Fibroblast of skin of scalp (primary cell): ENCODE measurements at regions not wholly inside any gene's neighbourhood (a gene's known extent, or its start where the extent isn't known, plus 50 kb on each side); places are given as distances from the start of the nearest gene placed in this dataset.

ENCODE experiments used
- DNase-seq: peaks from one replicate; pipeline ENCODE4 v3.0.0-alpha.2; 2013

DNA sequence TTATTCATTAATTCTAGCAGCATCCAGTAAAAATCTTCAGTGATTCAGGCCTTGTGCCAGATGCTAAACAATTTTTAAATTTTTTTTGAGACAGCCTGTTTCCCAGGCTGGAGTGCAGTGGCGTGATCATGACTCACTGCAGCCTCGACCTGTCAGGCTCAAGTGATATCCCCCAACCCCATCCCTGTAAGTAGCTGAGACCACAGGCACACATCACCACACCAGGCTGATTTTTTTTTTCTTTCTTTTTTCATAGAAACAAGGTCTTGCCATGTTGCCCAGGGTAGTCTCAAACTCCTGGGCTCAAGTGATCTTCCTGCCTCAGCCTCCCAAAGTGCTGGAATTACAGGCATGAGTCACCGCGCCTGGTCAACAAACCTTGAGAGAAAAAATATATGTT lies 705.5 kb downstream of the ARAP2 start:
- peak; percentile 0 for DNase-seq

DNA sequence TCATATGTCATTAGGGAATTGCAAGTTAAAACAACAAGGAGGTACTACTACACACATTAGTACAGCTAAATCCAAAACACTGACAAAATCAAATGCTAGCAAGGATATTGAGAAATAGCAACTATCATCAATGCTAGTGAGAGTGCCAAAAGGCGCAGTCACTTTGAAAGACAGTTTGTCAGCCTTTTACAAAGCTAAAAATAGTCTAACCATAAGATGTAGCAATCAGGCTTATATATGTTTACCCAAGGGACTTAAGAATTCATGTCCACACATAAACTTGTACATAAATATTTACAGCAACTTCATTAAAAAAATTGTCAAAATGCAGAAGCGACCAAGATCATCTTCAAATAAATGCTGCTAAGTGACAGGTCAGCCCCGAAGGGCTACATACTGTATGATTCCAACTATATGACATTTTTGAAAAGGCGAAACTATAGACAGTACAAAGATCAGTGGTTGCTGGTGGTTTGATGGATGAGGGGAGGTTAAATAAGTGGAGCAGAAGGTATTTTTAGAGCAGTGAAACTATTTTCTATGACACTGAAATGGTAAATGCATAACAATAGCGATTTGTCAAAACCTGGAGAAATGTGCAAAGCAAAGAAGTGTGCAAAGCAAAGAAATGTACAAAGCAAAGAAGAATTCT lies 704.8 kb downstream of the ARAP2 start:
- DNase-seq: no peak

DNA sequence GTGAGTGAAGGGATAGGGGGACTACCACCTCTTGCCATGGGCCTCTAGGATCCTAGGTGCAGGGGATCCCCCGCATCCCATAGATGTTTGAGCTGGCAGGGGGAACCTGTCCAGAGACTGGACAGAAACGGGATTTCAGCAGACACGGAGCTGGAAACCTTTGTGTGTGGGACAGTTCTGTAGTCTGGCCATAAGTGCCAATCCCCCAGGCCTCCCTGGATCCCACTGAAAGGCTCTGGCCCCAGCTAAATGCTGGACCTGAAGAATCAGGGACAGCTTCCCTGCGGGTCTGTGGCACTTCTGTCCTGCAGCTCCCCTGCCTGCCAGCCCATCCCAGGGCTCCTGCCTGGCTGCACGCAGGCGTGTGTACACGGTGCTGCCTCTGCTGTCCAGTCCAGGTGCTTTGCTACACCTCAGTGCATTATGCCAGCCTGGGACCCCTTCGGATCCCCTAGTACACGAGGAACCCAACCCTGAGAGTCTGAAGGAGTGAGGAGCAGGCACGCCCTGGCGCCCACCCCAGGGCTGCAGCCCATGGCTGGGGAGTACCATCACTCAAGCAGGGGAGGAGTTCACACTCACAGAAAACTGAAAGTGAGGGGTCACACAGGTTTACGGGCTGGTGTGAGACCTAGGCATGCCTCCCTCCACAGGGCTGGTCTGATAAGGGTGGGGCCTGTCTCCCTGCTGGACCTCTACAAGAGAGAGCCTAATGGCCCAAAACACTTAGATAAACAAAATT lies 703.0 kb downstream of the ARAP2 start:
- no peak for DNase-seq

DNA sequence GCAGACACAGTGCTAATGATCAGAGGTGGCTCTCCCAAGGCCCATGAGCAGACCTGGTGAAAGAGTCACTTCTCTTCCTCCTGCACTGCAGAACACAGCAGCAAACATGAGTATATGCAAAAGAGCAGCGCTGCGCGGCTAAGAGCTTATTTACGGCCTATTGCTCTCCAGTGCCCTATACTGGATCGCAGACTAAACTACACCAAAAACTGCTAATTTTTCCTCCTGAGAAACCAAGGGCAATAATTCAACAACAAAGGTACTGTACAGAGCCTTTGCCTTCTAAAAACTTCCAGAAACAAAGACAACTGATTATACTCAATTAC lies 702.5 kb downstream of the ARAP2 start:
- DNase-seq: no peak

DNA sequence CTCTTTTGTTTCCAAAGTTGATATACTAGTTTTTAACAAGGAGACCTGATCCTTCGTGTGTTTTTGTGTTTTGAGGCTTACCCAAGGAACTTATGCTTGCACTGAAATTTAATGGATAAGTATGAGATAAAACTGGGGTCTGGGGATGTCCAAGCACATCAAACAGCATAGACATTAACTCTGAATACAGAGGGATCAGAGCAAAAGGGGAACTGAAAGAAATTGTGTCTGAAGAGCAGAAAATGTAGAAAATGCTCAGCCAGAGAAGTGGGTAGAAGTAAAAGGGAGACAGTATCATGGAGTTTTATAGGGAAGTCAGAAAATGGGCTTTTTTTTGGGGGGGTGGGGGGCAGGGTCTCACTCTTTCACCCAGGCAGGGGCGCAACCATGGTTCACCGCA lies 695.4 kb downstream of the ARAP2 start:
- DNase-seq: no peak

DNA sequence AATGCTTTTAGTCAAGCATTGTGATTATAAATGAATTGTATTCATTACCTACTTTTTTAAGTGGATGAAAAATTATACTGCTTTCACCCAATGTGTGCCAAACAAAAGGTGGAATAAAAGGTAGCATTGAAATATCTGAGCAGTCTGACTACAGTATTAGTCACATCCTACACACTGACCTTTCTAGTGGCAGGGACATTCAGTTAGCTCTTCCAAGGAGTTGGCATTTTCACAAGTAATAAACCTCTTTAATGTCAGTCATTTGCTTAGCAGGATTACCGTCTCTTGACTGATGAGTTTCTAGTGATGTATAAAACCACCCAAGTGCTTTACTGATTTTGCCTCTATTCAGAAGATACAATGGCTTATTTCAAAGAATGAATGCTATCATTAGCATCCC lies 687.9 kb downstream of the ARAP2 start:
- DNase-seq: no peak

DNA sequence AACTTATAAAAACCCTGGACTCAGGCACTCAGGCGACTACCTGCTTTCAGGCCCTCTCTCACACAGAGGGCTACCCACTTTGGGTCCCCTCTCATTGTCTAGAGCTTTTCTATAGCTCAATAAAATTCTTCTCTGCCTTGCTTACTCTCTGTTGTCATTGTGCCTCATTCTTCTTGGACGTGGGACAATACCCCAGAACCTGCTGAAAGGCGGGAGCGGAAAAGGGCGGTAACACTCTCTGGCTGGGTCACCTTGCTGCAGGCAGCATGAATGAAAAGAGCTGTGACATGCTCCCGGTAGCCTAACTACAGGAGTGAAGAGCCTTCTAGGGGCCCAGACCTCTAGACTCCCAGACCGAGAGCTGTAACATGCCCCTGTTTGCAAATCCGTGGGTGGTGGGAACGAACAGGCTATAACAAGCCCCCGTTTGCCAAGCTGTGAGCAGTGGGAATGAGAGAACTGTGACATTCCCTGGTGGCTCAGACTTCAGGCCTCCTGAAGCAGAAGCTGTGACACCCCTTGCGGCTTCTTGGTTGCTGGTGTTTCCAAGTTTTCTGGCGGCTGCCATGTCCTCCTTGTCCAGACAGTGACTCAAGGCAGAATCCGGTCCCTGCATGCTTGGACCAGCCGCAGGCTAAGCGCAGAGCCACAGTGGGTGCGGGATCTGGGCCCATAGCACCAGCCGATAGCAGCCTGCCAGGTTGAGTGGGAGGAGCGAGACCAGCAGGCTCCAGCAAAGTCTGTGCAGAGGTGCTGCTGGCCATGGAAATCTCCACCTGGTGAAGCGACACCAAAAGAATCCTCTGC lies 684.6 kb downstream of the ARAP2 start:
- no peak for DNase-seq

DNA sequence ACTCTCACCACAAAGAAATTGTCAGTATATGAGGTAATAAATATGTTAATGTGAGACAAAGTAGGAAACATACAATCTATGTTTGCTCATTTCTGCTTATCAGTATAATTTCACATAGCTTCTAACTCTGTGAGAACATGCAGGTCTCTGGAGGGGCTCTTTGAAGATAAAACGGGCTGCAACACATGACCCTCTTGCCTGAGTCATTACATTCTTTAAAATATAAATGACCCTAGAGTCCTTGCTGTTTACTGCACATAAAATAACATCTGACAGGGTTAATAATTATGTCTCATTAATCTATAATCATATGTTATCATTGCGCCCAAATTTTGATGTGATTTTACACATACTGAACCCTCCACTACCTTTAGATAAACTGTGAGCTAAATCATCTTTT lies 681.5 kb downstream of the ARAP2 start:
- DNase-seq: no peak

DNA sequence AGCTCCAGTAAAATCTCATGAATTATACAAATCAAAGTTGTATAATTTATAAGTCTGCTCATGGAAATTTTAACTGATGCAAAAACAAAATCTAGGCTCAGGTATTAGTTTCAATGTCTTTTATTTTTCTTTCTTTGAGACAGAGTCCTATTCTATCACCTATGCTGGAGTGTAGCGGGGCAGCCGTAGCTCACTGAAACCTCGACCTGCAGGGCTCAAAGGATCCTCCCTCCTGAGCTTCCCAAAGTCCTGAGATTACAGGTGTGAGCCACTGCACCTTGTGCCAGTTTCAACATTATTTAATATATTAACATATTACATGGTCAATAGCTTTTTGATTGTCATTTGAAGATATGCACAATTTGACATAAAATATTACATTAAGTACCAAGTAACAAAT lies 678.7 kb downstream of the ARAP2 start:
- DNase-seq: no peak

DNA sequence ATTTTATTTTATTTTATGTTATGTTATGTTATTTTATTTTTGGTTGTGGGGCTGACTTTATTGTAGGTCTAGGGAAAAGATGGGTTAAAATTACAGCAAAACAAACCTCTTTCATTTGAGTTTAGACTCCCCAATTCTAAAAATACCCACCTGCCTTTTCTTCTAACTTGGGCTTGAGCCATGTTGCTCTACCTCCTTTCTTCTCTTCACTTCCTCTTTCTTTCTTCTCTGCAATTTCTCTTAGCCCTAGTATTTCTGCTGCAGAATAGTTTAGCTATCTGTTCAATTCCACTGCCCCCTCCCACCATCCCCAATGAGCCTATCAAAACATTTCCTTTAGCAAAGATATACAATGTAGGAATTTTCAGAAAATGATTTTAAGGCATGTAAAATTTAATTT lies 653.3 kb downstream of the ARAP2 start:
- no peak for DNase-seq

DNA sequence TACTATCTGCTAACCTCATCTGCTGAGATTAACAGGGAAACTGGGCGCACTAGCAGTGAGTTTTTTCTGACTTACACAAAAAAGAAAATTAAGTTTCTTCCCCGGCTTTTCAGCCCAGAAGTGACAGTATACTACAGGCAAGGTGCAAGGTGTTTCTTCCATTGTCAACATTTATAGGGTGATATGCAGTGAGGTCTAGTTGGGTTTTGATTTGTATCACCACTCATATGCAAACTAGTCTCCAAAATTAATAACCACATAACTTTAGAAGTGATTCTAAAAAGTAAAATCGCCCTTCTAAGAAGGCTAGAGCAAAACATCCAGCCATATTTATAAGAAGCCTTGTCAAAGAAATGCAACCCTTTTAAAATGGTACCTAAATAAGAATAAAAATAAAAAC lies 640.1 kb downstream of the ARAP2 start:
- no peak for DNase-seq

DNA sequence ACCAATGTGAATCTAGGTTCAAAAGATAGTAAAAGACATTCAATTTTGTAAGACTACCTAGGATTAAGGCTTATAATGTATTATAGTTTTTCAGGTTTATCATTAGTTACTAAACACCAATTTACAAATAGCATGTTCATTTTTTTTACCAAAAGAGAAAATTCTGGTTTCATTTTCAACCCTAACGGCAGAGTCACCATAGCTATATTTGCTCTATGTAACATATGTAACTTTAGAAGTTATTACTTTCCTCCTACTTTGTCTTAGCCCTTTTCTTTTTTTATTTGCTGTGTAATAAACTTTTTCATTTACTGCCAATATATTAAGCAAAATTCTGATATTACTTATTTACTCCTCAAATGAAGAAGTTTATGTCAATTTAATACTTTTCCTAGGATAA lies 639.6 kb downstream of the ARAP2 start:
- DNase-seq: no peak

DNA sequence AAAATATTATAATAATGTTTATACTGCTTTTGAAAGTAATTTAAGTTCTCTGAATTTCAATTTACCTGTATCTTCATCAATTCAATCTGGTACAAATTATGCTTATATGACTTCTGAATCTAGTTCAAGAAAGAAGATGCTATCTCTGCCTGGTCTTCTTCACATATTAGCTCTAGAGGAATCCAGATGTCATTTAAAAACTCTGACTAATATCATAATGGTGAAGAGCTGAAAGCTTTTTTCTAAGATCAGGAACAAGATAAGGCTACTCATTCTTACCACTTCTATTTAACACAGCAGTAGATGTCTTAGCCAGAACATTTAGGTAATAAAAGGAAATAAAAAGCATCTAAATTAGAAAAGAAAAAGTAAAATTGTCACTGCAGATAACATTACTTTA lies 636.1 kb downstream of the ARAP2 start:
- no peak for DNase-seq

DNA sequence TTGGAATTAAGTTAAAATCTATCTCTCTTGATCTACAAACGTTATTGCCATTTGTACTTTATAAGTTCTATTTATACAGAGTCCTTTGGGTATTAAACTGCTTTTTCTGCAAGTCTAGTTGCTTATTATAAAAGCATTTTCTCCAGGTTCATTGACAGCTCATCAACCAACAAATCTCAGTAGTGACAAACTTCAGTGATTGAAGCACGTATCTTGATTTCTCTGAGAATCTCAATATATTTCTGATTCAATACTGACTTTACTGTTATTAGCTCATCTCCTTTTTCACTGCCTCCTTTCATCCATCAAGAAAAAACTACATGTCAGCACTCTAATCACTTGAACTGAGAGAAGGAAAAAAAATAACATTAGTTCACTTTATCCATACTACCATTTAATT lies 630.2 kb downstream of the ARAP2 start:
- no peak for DNase-seq

DNA sequence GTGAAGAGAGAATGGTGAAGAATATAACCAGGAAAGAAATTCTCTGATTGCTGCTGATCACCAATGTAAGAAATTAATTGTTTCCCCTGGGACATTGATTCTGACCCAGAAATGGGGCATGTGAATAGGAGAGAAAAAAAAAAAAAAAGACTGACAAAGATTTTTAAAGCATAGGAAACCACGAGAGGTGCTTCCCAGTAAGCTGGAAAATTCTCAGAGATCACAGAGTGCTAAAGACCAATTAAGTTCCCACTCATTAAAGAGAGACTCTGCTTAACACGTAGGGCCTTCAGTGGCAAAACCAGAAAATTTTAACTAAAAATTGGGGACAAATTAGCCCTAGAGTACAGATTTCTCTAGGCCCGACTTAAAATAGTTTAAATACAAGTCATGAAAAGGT lies 604.4 kb downstream of the ARAP2 start:
- no peak for DNase-seq

DNA sequence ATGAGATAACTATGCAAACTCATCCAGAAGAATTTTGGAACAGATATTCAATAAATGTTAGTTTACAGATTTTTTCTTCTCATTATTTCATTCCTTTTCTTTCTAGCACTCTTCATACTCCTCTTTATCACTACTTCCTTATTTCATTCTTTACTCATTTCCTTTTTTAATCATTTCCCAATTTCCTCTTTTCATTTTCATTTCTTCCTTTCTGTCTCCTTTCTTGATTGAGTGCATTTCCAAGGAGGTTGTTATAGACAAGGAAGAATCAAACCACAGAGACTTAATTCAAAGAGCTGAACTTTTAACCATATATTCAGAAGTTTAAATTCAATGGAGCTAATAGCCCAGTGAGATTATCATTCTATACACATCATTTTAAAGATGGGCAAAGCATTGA lies 600.7 kb downstream of the ARAP2 start:
- no peak for DNase-seq

DNA sequence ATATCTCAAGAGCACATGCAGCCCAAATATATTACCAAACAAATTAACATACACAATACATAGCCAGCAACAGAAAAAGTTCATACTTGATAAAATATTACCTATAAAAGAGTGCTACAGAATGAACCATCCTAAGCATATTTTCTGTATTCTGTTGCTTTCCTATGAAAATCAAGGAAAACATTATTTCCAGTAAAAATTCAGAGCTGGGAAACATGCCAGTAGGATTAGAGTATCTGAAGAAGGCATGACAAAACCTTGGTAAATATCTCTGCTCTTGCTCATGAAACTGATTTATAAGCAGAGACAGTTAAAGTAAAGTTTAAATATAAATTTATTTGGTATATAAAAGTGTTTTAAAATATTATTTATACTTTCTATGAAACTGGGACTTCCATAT lies 599.7 kb downstream of the ARAP2 start:
- DNase-seq: no peak

DNA sequence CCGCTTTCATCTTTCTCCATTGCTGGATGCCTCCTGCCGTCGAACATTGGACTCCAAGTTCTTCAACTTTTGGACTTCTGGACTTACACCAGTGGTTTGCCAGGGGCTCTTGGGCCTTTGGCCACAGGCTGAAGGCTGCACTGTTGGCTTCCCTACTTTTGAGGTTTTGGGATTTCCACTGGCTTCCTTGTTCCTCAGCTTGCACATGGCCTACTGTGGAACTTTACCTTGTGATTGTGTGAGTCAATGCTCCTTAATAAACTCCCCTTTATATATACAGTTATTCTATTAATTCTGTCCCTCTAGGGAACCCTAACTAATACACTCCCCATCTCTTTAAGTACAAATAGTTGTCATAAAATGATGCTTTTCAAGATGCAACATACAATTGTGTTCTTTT lies 595.3 kb downstream of the ARAP2 start:
- no peak for DNase-seq

DNA sequence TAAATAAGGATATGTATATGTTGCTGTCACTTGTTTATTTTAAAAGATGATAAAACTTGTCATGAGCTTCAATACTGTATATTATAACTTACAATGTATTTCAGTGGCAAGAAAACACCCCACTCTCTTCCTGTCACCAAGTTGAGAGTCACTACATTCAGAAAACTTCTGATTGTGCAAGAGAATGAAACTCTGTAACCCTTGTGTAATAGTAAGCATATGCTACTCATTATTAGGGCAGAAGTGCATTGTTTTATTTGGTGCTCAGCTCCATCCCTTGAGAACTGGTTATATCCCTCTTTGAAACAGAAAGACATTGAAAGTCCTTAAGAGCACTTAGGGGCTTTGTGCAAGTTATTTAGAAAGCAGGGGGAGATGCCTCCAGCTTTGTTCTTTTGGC lies 594.5 kb downstream of the ARAP2 start:
- no peak for DNase-seq

DNA sequence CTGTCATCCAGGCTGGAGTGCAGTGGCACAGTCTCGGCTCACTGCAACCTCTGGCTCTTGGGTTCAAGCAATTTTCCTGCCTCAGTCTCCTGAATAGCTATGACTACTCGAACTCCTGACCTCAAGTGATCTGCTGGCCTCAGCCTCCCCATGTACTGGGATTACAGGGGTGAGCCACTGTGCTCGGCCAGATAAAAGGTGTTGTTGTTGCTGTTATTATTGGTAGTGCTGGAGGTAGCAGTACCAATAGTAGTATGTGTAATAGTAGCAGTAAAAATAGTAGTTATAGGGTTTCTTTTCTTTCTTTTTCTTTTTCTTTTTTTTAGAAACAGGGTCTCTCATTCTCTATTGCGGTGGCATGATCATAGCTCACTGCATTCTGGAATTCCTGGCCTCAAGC lies 592.1 kb downstream of the ARAP2 start:
- DNase-seq: no peak

DNA sequence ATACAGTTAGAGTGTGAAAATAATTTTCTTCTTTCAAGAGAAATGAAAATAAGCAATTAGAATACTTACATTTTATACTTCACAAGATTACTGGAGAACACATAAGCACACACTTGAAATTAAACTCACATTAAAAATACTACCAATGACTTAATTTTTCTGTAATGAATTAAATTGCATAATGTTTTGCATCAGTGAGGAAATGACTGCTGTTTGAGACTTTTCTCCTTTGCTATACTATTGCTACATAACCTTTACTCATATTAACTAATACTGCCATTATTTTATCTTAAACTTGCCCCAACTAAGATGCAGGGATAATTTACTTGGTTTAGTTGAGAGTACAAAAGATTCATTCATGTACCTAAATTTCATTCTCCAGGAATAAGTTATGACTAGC lies 590.9 kb downstream of the ARAP2 start:
- no peak for DNase-seq

DNA sequence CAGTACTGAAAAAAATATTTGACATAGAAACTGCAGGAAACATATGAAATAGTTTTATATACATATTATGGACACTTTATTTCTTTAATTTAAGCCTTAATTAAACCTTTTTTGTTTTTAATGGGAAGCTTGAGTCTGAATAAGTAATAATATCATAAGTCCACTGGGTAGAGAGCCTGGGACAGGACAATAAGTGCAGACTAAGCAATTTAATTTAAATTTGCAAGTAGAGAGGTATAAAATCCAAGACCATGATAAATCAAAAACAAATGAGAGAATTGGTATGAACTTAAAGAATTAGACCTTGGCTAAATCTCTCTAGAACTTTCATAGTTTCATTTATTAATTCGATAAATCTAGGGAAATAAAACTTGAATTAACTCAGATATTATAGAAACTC lies 571.2 kb downstream of the ARAP2 start:
- no peak for DNase-seq

DNA sequence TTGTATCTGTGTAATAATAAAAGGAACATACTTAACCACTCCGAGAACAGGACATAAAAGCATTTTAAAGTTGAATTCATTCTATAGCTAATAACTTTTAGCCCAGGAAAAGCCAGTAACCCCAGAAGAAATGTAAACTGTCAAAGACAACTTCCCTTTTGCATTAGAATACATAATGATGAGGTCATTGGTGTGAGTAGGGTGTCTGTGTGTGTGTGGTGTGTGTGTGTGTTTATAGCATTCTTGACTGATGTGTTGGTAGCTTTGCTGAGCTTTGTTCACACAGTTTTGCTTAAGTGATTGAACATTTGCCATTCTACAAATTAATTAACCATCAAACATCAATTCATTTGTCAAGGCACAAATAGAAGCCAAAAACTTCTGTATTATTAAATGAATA lies 559.6 kb downstream of the ARAP2 start:
- DNase-seq: no peak

DNA sequence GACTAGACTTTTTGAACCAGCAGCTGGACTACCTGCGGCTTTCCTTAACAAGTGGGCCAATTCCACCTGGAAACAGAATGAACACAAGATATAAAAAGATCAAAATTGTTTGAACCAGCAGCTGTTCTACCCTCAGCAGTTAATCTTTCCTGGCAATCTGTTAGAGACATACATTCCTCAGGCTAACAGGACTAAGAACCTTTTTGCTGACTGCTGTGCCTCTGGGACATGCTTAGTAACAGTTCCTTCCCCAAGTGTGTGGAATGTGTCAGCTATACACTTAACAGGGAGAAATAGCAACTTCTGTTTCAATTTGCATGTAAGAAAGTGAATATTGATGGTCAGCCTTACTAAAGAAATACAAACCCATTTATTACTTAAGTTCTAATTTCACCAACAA lies 554.4 kb downstream of the ARAP2 start:
- DNase-seq: no peak
